ENCODE measurements at regions not wholly inside any gene's neighbourhood (a gene's known extent, or its start where the extent isn't known, plus 50 kb on each side); places are given as distances from the start of the nearest gene placed in this dataset.

DNA sequence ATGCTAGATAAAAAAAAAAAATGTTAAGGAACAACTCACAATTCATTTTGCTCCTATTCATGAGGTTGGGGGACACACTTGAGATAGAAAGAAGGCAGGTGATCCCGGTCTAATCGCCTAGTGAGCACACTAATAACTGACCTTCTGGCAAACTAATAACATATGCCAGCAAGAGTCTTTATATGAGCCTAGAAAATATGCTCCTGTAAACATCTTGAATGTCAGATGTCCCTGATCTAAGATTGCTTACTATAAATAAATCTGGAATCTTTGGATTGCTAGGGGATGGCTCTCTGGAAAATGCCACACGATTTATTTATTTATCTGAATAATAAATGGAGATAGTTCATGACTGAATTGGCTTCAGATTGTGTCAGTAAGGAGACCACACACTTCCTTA is 821.9 kb downstream of the GRIK2 start:
- H3K4me3 ChIP-seq, result no peak overlapping the region
- no peaks in the 10 kb centered on the region for H3K36me3 ChIP-seq
- H3K27ac ChIP-seq (replicated peaks), result no peak overlapping the region
- TF ChIP-seq, protein P1, sequence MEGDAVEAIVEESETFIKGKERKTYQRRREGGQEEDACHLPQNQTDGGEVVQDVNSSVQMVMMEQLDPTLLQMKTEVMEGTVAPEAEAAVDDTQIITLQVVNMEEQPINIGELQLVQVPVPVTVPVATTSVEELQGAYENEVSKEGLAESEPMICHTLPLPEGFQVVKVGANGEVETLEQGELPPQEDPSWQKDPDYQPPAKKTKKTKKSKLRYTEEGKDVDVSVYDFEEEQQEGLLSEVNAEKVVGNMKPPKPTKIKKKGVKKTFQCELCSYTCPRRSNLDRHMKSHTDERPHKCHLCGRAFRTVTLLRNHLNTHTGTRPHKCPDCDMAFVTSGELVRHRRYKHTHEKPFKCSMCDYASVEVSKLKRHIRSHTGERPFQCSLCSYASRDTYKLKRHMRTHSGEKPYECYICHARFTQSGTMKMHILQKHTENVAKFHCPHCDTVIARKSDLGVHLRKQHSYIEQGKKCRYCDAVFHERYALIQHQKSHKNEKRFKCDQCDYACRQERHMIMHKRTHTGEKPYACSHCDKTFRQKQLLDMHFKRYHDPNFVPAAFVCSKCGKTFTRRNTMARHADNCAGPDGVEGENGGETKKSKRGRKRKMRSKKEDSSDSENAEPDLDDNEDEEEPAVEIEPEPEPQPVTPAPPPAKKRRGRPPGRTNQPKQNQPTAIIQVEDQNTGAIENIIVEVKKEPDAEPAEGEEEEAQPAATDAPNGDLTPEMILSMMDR (IDR thresholded peaks at IDR 0.05; ENCODE audit: borderline replicate concordance), result no peak
- no peaks in the 10 kb centered on the region for H3K9me3 ChIP-seq (replicated peaks)
- DNase-seq, result no peak
- no peaks in the 10 kb centered on the region for H3K27me3 ChIP-seq (ENCODE audit: low read depth)
- H3K4me1 ChIP-seq, result no peaks in the 10 kb centered on the region
- intact Hi-C loops (cut with micrococcal nuclease), result no loop called here

DNA sequence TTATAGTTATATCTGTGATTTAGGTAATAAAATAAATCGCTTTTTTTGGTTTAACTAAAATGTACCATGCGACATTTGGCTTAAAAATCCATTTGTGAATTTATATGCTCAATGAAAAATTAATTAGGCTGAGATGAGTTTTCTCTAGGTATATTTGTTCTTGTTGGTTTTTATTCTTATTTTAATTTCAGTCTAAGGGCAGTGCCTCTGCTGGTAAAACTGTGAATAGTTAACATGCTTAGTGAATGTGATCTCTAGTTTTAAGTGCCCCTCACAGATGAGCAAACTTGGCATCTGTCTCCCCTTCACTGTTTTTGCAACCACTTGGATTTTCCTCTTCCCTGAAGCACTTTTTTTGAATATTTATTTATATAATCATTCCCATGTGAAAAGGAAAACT is 822.7 kb downstream of the GRIK2 start:
- no peak overlapping the region for H3K27ac ChIP-seq (replicated peaks)
- intact Hi-C loops (cut with micrococcal nuclease), result no loop called here
- no peaks in the 10 kb centered on the region for H3K36me3 ChIP-seq
- no peaks in the 10 kb centered on the region for H3K27me3 ChIP-seq (ENCODE audit: low read depth)
- no peak overlapping the region for H3K4me3 ChIP-seq
- H3K9me3 ChIP-seq (replicated peaks), result no peaks in the 10 kb centered on the region
- no peak for DNase-seq
- TF ChIP-seq, protein P1 (IDR thresholded peaks at IDR 0.05; ENCODE audit: borderline replicate concordance), result no peak
- no peaks in the 10 kb centered on the region for H3K4me1 ChIP-seq

DNA sequence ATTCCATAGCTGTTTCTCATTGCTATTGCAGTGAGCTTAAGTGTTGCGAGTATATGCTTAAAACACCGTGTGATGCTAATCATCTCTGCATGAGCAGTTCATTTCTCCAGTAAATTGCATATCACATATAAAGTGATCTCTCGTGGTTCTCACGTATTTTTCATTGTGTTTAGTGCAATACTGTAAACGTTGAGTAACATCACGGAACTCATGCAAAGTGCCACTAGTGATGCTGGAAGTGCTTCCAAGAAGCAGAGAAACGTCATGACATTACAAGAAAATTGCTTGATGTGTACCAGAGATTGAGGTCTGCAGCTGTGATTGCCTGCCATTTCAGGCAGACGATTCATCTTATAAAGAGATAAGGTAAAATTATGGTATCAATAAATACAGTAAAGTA is 830.4 kb downstream of the GRIK2 start:
- H3K27ac ChIP-seq (replicated peaks), result no peak overlapping the region
- no peaks in the 10 kb centered on the region for H3K9me3 ChIP-seq (replicated peaks)
- no peaks in the 10 kb centered on the region for H3K4me1 ChIP-seq
- H3K27me3 ChIP-seq (ENCODE audit: low read depth), result no peaks in the 10 kb centered on the region
- no peak overlapping the region for H3K4me3 ChIP-seq
- TF ChIP-seq, protein P1 (IDR thresholded peaks at IDR 0.05; ENCODE audit: borderline replicate concordance), result no peak
- DNase-seq, result no peak
- H3K36me3 ChIP-seq, result no peaks in the 10 kb centered on the region
- intact Hi-C loops (cut with micrococcal nuclease), result no loop called here

DNA sequence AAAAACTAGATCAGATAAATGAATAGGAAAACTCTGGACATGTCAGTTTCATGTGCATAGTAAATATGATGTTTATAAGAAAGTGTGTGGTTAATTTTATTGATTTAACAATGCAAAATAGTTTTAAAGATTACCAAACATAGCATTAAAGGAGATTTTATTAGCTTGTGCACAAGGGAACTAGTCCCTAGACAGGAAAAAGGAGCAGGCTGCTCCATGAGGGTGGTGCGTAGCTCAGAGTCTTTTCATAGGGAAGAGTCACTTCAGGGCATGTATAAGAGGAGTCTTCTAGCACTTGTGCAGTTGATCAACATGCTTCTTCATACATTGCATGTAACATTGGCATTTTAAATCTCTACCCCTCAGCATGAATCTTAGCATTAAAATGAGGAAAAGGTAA is 835.8 kb downstream of the GRIK2 start:
- Histone ChIP-seq H3K27me3 (ENCODE audit: low read depth) (no peaks in the 10 kb centered on the region), H3K27ac (replicated peaks) (no peak overlapping the region), H3K4me1 (no peaks in the 10 kb centered on the region), H3K9me3 (replicated peaks) (peaks cover 12% of the 10 kb centered on the region), H3K4me3 (no peak overlapping the region), H3K36me3 (no peaks in the 10 kb centered on the region)
- no peak for DNase-seq
- intact Hi-C loops (cut with micrococcal nuclease), result no loop called here
- TF ChIP-seq, protein P1 (IDR thresholded peaks at IDR 0.05; ENCODE audit: borderline replicate concordance), result no peak

Data from left ventricle myocardium inferior (tissue), 1 donor.